ENCODE measurements at regions not wholly inside any gene's neighbourhood (a gene's known extent, or its start where the extent isn't known, plus 50 kb on each side); places are given as distances from the start of the nearest gene placed in this dataset.

DNA sequence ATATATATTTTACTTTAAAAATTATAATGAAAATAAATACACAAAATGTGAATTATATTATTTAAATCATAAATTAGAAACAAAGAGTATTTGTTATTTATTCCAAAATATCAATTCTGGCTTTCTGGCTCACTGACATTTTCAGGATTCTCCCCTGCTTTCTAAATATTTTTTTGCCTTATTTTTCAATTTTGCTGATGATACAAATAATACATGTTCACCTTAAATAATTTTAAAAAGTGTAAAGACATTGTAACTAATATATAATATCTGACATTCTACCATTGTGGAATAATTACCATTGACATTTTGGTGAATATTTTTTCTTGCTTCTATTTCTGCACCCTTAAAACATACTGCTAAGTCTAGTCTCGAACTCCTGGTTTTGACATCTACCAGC lies 325.9 kb upstream of the CBLB start:
- TF ChIP-seq TOX (CRISPR knock-in tag; IDR thresholded peaks at IDR 0.05; ENCODE audit: borderline replicate concordance), result no peak
- no peak for TF ChIP-seq BACH2 (CRISPR knock-in tag; IDR thresholded peaks at IDR 0.05; ENCODE audit: borderline replicate concordance)
- TF ChIP-seq ARNTL (CRISPR knock-in tag; IDR thresholded peaks at IDR 0.05; ENCODE audit: borderline replicate concordance, low read depth), result no peak
- TF ChIP-seq, protein P1, sequence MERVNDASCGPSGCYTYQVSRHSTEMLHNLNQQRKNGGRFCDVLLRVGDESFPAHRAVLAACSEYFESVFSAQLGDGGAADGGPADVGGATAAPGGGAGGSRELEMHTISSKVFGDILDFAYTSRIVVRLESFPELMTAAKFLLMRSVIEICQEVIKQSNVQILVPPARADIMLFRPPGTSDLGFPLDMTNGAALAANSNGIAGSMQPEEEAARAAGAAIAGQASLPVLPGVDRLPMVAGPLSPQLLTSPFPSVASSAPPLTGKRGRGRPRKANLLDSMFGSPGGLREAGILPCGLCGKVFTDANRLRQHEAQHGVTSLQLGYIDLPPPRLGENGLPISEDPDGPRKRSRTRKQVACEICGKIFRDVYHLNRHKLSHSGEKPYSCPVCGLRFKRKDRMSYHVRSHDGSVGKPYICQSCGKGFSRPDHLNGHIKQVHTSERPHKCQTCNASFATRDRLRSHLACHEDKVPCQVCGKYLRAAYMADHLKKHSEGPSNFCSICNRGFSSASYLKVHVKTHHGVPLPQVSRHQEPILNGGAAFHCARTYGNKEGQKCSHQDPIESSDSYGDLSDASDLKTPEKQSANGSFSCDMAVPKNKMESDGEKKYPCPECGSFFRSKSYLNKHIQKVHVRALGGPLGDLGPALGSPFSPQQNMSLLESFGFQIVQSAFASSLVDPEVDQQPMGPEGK (CRISPR knock-in tag; IDR thresholded peaks at IDR 0.05; ENCODE audit: borderline replicate concordance), result no peak
- no peak for TF ChIP-seq ZFP3 (CRISPR knock-in tag; IDR thresholded peaks at IDR 0.05)
- TF ChIP-seq SNAI2 (CRISPR knock-in tag; IDR thresholded peaks at IDR 0.05), result no peak
- TF ChIP-seq, protein P2, sequence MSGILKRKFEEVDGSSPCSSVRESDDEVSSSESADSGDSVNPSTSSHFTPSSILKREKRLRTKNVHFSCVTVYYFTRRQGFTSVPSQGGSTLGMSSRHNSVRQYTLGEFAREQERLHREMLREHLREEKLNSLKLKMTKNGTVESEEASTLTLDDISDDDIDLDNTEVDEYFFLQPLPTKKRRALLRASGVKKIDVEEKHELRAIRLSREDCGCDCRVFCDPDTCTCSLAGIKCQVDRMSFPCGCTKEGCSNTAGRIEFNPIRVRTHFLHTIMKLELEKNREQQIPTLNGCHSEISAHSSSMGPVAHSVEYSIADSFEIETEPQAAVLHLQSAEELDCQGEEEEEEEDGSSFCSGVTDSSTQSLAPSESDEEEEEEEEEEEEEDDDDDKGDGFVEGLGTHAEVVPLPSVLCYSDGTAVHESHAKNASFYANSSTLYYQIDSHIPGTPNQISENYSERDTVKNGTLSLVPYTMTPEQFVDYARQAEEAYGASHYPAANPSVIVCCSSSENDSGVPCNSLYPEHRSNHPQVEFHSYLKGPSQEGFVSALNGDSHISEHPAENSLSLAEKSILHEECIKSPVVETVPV (CRISPR knock-in tag; IDR thresholded peaks at IDR 0.05), result no peak
- TF ChIP-seq ESRRG (CRISPR knock-in tag; IDR thresholded peaks at IDR 0.05), result no peak
- no peak for TF ChIP-seq OSR1 (CRISPR knock-in tag; IDR thresholded peaks at IDR 0.05)
- TF ChIP-seq ZNF70 (CRISPR knock-in tag; IDR thresholded peaks at IDR 0.05), result no peak
- TF ChIP-seq RARB (CRISPR knock-in tag; IDR thresholded peaks at IDR 0.05), result no peak
- TF ChIP-seq, protein P3, sequence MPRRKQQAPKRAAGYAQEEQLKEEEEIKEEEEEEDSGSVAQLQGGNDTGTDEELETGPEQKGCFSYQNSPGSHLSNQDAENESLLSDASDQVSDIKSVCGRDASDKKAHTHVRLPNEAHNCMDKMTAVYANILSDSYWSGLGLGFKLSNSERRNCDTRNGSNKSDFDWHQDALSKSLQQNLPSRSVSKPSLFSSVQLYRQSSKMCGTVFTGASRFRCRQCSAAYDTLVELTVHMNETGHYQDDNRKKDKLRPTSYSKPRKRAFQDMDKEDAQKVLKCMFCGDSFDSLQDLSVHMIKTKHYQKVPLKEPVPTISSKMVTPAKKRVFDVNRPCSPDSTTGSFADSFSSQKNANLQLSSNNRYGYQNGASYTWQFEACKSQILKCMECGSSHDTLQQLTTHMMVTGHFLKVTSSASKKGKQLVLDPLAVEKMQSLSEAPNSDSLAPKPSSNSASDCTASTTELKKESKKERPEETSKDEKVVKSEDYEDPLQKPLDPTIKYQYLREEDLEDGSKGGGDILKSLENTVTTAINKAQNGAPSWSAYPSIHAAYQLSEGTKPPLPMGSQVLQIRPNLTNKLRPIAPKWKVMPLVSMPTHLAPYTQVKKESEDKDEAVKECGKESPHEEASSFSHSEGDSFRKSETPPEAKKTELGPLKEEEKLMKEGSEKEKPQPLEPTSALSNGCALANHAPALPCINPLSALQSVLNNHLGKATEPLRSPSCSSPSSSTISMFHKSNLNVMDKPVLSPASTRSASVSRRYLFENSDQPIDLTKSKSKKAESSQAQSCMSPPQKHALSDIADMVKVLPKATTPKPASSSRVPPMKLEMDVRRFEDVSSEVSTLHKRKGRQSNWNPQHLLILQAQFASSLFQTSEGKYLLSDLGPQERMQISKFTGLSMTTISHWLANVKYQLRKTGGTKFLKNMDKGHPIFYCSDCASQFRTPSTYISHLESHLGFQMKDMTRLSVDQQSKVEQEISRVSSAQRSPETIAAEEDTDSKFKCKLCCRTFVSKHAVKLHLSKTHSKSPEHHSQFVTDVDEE (CRISPR knock-in tag; IDR thresholded peaks at IDR 0.05), result no peak

Data from SK-N-SH treated with all-trans-retinoic acid at 6 μM for 48 hours (cell line).